ENCODE measurements at regions not wholly inside any gene's neighbourhood (a gene's known extent, or its start where the extent isn't known, plus 50 kb on each side); places are given as distances from the start of the nearest gene placed in this dataset.

- Histone ChIP-seq H3K27me3 (ENCODE audit: insufficient read depth, low read length, poor library complexity) (no peaks in the 10 kb centered on the region), H4K20me1 (ENCODE audit: insufficient read depth, low read length) (no peaks in the 10 kb centered on the region), H3K27ac (ENCODE audit: low read length) (no peak overlapping the region), H3K4me3 (ENCODE audit: low read depth in 1 of 2, low read length in 2 of 2) (no peak overlapping the region), H3K79me2 (ENCODE audit: insufficient read depth, low read length) (no peaks in the 10 kb centered on the region), H3K4me1 (ENCODE audit: insufficient read depth, low read length) (no peaks in the 10 kb centered on the region), H3K36me3 (ENCODE audit: insufficient read depth, low read length) (no peaks in the 10 kb centered on the region), H3K9me3 (ENCODE audit: insufficient read depth, low read length, severe bottlenecking) (no peaks in the 10 kb centered on the region), H3K9ac (ENCODE audit: low read depth, low read length) (no peak overlapping the region), H2AFZ (ENCODE audit: low read depth, low read length) (peak overlapping the region; percentile 29), H3K4me2 (ENCODE audit: insufficient read depth, low read length) (no peak overlapping the region)
- peak; percentile 49 for DNase-seq
- TF ChIP-seq, protein P1, sequence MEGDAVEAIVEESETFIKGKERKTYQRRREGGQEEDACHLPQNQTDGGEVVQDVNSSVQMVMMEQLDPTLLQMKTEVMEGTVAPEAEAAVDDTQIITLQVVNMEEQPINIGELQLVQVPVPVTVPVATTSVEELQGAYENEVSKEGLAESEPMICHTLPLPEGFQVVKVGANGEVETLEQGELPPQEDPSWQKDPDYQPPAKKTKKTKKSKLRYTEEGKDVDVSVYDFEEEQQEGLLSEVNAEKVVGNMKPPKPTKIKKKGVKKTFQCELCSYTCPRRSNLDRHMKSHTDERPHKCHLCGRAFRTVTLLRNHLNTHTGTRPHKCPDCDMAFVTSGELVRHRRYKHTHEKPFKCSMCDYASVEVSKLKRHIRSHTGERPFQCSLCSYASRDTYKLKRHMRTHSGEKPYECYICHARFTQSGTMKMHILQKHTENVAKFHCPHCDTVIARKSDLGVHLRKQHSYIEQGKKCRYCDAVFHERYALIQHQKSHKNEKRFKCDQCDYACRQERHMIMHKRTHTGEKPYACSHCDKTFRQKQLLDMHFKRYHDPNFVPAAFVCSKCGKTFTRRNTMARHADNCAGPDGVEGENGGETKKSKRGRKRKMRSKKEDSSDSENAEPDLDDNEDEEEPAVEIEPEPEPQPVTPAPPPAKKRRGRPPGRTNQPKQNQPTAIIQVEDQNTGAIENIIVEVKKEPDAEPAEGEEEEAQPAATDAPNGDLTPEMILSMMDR (IDR thresholded peaks at IDR 0.05; ENCODE audit: borderline replicate concordance, extremely low read depth, low read length, poor library complexity, severe bottlenecking) = no peak
- TF ChIP-seq EZH2 (IDR thresholded peaks at IDR 0.05; ENCODE audit: borderline replicate concordance, low read depth, low read length, severe bottlenecking) = no peak
- ATAC-seq (ENCODE audit: insufficient read depth, low read depth) = peak; percentile 92
Measured at GRCh38 chr5:28269978-28270377, 1231.6 kb upstream of the CDH9 start.

- no peaks in the 10 kb centered on the region for H3K4me1 ChIP-seq (ENCODE audit: insufficient read depth, low read length)
- H3K4me2 ChIP-seq (ENCODE audit: insufficient read depth, low read length) = no peak overlapping the region
- no peaks in the 10 kb centered on the region for H3K79me2 ChIP-seq (ENCODE audit: insufficient read depth, low read length)
- TF ChIP-seq, protein P1 (IDR thresholded peaks at IDR 0.05; ENCODE audit: borderline replicate concordance, extremely low read depth, low read length, poor library complexity, severe bottlenecking) = no peak
- DNase-seq (no peak), ATAC-seq (ENCODE audit: insufficient read depth, low read depth) (no peak)
- no peak overlapping the region for H3K27ac ChIP-seq (ENCODE audit: low read length)
- H3K9ac ChIP-seq (ENCODE audit: low read depth, low read length) = no peak overlapping the region
- no peak overlapping the region for H3K4me3 ChIP-seq (ENCODE audit: low read depth in 1 of 2, low read length in 2 of 2)
- H4K20me1 ChIP-seq (ENCODE audit: insufficient read depth, low read length) = no peaks in the 10 kb centered on the region
- no peaks in the 10 kb centered on the region for H3K27me3 ChIP-seq (ENCODE audit: insufficient read depth, low read length, poor library complexity)
- no peaks in the 10 kb centered on the region for H3K9me3 ChIP-seq (ENCODE audit: insufficient read depth, low read length, severe bottlenecking)
- no peaks in the 10 kb centered on the region for H3K36me3 ChIP-seq (ENCODE audit: insufficient read depth, low read length)
- no peak overlapping the region for H2AFZ ChIP-seq (ENCODE audit: low read depth, low read length)
Measured at GRCh38 chr5:28265877-28266276, 1227.5 kb upstream of the CDH9 start.

DNA sequence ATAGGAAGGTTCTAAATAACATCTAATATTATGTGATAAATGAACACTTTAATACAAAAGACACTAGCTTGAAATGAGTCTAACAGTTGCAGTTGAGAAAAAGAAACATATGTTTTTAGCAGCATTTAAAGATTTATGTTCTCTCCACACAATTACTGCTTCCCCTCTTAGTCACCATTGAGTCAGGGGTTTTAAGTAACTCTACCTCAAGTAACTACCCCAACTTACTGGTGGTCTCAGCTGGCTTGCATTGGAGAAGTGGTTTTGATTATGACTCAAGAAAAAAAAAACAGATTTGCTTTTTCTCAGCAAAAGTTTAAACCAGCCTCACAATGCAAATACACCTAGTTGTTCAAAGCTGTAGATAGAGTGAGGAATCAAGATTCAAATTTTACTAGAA lies 1216.5 kb upstream of the CDH9 start:
- ATAC-seq (ENCODE audit: insufficient read depth, low read depth) (no peak), DNase-seq (no peak)
- Histone ChIP-seq H3K4me3 (ENCODE audit: low read depth in 1 of 2, low read length in 2 of 2) (no peak overlapping the region), H3K27ac (ENCODE audit: low read length) (no peak overlapping the region), H2AFZ (ENCODE audit: low read depth, low read length) (no peak overlapping the region), H3K36me3 (ENCODE audit: insufficient read depth, low read length) (no peaks in the 10 kb centered on the region), H3K79me2 (ENCODE audit: insufficient read depth, low read length) (no peaks in the 10 kb centered on the region), H3K9me3 (ENCODE audit: insufficient read depth, low read length, severe bottlenecking) (no peaks in the 10 kb centered on the region), H4K20me1 (ENCODE audit: insufficient read depth, low read length) (no peaks in the 10 kb centered on the region), H3K9ac (ENCODE audit: low read depth, low read length) (no peak overlapping the region), H3K27me3 (ENCODE audit: insufficient read depth, low read length, poor library complexity) (no peaks in the 10 kb centered on the region), H3K4me2 (ENCODE audit: insufficient read depth, low read length) (no peak overlapping the region), H3K4me1 (ENCODE audit: insufficient read depth, low read length) (no peaks in the 10 kb centered on the region)
- TF ChIP-seq, protein P1 (IDR thresholded peaks at IDR 0.05; ENCODE audit: borderline replicate concordance, extremely low read depth, low read length, poor library complexity, severe bottlenecking) = no peak
- TF ChIP-seq EZH2 (IDR thresholded peaks at IDR 0.05; ENCODE audit: borderline replicate concordance, low read depth, low read length, severe bottlenecking) = no peak

DNA sequence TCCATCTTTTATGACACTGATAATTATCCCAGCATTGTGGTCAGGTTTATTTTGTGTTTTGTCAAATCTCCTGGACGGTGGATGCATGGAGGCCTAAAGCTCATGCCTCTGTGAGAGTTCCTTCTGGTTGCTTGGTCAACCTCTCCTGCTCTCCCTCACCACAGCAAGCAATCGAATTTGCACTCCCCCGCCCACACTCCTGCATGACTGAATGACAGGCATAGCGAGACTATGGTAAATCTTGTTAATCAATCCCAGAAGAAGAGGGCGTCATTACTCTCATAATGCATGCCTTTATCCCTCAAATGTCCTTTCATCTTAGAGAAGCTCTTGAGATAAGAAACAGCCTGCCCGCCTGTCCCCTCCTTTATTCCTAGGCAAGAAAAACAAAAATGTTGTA lies 1215.0 kb upstream of the CDH9 start:
- no peaks in the 10 kb centered on the region for H3K4me1 ChIP-seq (ENCODE audit: insufficient read depth, low read length)
- no peak overlapping the region for H3K4me3 ChIP-seq (ENCODE audit: low read depth in 1 of 2, low read length in 2 of 2)
- H3K9ac ChIP-seq (ENCODE audit: low read depth, low read length) = no peak overlapping the region
- H3K4me2 ChIP-seq (ENCODE audit: insufficient read depth, low read length) = no peak overlapping the region
- H3K36me3 ChIP-seq (ENCODE audit: insufficient read depth, low read length) = no peaks in the 10 kb centered on the region
- no peaks in the 10 kb centered on the region for H3K79me2 ChIP-seq (ENCODE audit: insufficient read depth, low read length)
- TF ChIP-seq EZH2 (IDR thresholded peaks at IDR 0.05; ENCODE audit: borderline replicate concordance, low read depth, low read length, severe bottlenecking) = no peak
- TF ChIP-seq, protein P1 (IDR thresholded peaks at IDR 0.05; ENCODE audit: borderline replicate concordance, extremely low read depth, low read length, poor library complexity, severe bottlenecking) = no peak
- no peaks in the 10 kb centered on the region for H3K27me3 ChIP-seq (ENCODE audit: insufficient read depth, low read length, poor library complexity)
- ATAC-seq (ENCODE audit: insufficient read depth, low read depth) (no peak), DNase-seq (no peak)
- H3K9me3 ChIP-seq (ENCODE audit: insufficient read depth, low read length, severe bottlenecking) = no peaks in the 10 kb centered on the region
- 0 out of 2 replicates have a peak overlapping the region, but pooled peaks have one; percentile 20 for H2AFZ ChIP-seq (ENCODE audit: low read depth, low read length)
- no peak overlapping the region for H3K27ac ChIP-seq (ENCODE audit: low read length)
- H4K20me1 ChIP-seq (ENCODE audit: insufficient read depth, low read length) = no peaks in the 10 kb centered on the region

Data from DND-41 (cell line).